OCI-LY7 (cell line): ENCODE measurements at regions not wholly inside any gene's neighbourhood (a gene's known extent, or its start where the extent isn't known, plus 50 kb on each side); places are given as distances from the start of the nearest gene placed in this dataset.

Experiments
- CTCF ChIP-seq: fragments of 200-600 bp; sonication (generic); conservative IDR thresholded peaks from 2 replicates; pipeline ENCODE4 v1.5.1; 2014; ENCODE audit warnings: mild to moderate bottlenecking, antibody characterized with exemption, low read length, moderate library complexity, mixed read lengths
- EZH2phosphoT487 ChIP-seq: fragments of 200-600 bp; sonication (generic); IDR thresholded peaks from 2 replicates; pipeline ENCODE4 v1.6.1; 2018; ENCODE audit warnings: low read depth, borderline replicate concordance, mild to moderate bottlenecking, mixed run types, antibody characterized with exemption, low read length, moderate library complexity, mixed read lengths

DNA sequence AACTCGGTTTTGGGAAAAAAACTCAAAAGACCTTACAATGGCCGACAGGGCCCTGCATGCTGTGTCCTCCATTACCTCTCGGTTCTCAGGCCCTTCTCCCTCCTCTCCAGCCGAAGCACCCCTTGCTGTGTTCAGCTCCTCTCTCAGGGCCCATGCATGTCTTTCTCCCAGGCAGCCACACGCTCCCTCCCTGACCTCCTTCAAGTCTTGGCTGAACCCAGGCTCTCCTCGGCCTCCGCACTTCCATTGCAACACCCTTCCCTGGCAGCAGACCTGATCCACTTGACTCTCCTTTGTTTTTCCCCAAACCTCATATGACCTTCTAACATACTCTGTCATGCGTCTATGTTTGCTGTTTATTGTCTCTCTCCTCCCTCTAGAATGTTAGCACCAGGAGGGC is 114.0 kb downstream of the CYP26B1 start:
- TF ChIP-seq CTCF (no peak), EZH2phosphoT487 (no peak)
